NCI-H1092 (cell line): ENCODE measurements at regions not wholly inside any gene's neighbourhood (a gene's known extent, or its start where the extent isn't known, plus 50 kb on each side); places are given as distances from the start of the nearest gene placed in this dataset.
"Not testable (repeated sequence)": the region's sequence is repeated elsewhere in the genome, so short reads cannot be mapped to it uniquely, and the experiment has no call there.

Source experiments
- DNase-seq: peaks from one replicate; lab custom pipeline; 2025; lab: John Stamatoyannopoulos, UW

DNA sequence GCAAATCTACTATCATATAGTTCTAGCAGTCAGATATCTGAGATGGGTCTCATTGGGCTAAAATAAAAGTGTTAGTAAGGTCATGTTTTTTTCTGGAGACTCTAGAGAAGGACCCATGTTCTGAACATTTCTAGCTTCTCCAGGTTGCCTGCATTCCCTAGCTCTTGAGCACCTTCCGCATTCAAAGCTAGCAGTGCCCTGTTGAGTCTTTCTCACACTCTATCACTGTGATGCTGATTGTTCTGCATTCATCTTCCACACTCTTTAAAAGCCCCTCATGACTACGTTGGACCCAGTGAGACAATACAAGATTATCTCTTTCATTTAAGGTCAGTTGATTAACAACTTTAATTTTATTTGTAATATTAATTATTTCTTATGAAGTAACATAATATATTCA, 433.3 kb upstream of the CHORDC1 start:
- no peak for DNase-seq

DNA sequence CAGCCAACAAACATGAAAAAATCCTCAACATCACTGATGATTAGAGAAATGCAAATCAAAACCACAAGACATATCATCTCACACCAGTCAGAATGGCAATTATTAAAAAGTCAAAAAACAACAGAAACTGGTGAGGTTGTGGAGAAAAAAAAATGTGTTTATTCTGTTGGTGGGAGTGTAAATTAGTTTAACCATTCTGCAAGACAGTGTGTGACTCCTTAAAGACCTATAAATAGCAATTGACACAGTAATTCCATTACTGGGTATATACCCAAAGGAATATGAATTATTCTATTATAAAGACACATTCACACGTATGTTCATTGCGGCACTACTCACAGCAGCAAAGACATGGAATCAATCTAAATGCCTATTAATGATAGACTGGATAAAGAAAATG, 427.3 kb upstream of the CHORDC1 start:
- DNase-seq = no peak

DNA sequence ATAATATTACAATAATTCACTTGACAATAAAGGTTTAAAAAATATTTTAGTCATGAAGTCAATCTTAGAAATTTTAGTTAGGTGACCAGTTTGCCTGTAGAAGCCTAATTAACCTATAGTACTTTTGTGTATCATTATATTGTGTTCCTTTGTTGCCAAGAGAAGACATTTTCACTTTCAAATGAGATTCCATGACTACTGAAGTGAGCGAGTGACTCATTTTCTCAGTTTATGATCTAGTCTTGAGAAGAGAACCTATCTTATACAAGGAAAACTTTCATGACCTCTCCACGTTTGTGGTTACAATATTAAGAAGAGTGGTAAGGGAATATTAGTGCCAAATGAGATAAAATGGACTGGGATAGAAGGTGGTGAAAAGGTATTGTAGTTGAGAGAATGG, 423.9 kb upstream of the CHORDC1 start:
- DNase-seq = no peak

DNA sequence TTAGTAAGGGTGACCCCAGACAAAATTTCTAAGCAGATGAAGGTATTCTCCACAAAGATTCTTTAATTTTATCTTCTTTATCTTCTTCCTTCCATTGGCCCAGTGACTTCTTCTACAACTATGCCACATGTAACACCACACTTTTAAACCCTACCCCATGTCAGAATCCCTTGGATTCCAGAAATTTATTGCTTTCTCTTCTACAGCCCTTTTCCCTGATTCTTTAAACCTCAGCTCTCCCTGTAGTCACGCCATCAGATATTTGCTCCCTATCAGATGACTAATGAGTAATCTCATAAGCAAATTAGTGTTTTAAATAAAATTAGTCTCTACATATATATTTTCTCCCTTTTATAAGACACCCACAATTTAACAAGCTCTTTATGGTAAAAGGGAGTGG, 423.4 kb upstream of the CHORDC1 start:
- DNase-seq = no peak

DNA sequence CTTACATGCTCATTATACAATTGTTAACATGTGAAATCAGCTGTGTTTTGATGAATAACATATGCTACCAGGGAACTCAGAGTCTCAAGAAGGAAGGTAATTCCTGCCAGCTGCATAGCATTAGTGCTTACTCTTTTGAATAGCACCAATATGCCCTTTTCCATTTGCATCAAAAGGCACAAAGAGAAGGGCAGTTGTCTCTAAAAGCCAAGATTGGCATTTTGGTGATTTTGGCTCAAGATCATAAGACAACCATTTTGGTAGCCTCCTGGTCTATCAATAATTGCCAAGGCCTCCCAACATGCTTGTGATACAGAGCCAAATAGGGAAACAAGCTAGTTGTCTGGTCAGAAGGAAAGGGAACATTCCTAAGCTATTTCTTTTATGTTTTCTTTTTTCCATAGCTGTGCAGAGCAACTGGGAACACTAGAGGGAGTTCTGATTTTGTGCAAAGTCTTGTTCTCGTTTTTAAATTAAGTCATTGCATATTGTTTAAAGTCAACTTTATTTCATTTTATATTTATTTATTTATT, 416.7 kb upstream of the CHORDC1 start:
- no peak for DNase-seq

DNA sequence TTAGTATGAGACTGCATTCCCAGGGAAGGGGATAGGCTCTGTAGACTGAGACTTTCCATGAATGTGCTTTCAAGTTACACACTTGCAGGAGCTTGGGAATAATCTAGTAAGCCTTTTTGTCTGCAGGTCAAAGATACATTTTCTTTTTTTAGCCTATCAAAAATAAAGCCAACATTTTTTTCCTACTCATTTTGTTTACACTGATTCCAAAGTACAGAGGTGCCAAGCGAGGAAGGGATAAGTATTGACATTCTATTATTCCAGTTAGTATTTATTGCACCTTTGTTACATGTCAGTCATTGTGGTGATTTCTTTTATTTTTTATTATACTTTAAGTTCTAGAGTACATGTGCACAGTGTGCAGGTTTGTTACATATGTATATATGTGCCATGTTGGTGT, 413.0 kb upstream of the CHORDC1 start:
- DNase-seq = no peak

DNA sequence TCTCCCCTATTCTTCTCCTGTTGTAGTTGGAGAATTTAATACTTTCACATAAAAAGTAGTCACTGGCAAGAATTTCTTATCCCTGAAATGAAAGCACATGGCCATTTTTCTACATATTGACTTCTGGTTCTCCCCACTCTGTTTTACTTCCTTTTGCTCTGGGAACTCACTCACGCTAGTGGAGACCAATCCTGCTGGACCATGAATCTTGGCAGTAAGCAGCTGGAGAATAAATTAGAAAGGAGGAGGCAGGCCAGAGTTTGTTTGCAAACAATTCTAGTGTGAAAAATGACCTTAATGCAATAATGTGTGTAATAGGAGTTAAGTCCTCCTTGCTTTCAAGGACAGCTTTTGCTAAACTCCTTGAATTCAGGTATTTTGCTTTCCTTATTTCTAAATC, 412.3 kb upstream of the CHORDC1 start:
- DNase-seq = no peak

DNA sequence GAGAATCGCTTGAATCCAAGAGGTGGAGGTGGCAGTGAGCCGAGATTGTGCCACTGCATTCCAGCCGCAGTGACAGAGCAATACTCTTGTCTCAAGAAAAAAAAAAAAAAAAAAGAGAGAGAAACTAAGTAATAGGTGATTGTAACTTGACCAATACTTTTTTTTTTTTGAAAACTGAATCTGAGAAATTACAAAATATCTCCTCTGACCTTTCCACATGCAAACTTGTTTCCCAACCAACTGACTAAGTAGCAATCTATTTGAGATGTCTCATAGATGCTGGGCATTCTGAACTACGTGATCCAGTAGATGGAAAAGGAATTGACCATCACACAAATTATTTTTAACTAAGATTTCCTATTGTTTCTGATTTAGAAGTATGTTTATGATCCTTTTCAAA, 407.3 kb upstream of the CHORDC1 start:
- DNase-seq = no peak

DNA sequence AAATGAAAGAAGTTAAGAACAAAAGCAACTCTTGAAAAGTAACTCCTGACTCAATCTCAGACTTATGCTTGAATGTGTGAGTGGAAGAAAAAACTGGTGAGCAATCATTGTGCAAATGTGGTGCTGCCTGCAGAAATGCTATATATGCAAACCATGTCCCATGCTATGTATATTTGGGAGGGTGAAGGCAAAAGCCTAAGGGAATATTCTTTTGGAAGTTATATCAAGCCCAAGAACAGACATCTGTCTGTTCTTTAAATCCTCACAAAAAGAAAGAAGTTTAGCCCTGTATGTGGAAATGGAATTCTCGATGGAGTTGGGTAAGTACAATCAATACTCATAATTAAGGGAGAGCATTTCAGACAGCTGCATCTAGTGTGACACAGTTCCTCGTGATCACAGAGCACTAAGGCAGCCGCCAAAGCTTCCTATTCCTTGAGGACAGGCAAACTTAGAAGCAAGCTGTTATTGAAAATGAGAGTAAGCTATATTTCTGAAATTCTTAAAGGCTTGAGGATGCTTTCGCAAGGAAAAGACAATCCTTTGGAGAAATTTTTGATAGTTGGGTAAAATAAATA, 406.5 kb upstream of the CHORDC1 start:
- DNase-seq = no peak

DNA sequence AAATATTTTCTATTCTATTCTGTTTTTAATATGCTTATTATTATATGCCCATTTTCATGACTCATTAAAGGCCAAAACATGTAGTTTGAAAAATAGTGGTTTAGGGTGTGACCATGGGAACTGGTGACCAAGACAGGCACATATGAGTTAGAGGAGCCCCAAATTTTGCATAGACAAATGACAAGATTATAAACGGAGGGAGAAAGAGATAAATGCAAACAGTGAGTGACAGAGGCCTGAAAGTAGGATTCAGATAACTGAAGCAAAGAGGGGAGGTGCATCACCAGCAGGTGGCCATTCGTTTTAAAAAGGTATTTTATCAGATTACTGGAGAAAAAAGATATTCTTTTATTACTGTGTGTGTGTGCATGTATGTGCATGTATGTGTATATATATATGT, 391.5 kb upstream of the CHORDC1 start:
- DNase-seq = no peak

DNA sequence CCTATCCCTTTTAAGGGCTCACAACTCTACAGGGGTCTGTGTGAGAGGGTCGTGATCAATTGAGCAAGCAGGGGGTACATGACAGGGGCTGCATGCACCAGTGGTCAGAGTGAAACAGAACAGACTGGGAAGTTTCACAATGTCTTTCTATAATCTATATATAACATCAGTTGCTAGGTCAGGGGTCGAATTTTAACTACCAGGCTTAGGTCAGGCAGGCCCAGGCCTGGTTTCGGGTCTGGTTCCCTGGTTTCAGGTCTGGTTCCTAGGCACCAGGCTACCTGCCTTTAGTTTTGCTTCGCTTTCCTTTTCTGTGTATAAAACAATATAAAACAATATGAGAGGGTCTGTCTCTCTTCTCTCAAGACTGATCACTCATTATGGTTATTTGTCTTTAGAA, 390.2 kb upstream of the CHORDC1 start:
- not testable (repeated sequence) for DNase-seq

DNA sequence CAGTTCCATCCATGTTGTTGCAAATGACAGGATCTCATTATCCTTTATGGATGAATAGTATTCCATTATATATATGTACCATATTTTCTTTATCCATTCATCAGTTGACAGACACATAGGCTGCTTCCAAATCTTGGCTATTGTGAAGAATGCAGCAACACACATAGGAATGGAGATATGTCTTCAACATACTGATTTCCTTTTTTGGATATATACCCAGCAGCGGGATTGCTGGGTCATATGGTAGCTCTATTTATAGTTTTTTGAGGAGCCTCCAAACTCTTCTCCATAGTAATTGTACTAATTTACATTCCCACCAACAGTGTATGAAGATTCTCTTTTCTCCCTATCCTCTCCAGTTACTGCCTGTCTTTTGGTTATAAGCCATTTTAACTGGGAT, 383.9 kb upstream of the CHORDC1 start:
- DNase-seq = no peak

DNA sequence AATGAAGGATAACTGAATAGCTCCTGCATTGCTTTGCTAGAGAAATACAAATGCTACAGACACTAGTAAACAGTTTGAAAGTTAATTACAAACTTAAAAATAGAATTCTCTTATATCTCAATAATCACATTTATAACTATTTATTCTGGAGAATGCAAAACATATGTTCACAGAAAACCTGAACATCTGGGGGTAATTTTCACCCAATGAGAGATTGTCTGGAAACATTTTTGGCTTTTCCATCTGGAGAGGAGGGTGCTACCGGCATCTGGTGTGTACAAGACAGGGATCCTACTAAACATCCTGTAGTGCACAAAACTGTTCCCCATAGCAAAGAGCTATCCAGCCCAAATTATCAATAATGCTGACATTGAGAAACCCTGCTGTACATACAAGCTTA, 378.4 kb upstream of the CHORDC1 start:
- DNase-seq = no peak

DNA sequence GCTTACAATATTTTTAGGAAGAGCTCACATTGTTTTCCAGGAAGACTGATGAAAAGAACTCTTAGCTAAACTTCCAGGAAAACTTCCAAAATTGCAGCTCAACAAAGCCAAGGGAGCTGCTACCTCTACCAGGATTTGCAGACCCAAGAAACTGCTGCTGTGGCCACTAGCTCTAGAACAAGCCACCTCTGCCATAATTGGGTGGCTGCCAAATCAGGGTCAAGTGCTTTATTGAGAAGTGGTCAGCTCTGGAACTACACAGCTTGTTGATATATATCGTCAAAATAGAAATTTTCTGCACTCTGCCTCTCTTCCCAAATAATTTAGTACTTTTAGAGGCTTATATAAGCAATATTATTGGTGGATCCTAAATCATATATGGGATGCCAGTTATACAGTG, 371.8 kb upstream of the CHORDC1 start:
- no peak for DNase-seq

DNA sequence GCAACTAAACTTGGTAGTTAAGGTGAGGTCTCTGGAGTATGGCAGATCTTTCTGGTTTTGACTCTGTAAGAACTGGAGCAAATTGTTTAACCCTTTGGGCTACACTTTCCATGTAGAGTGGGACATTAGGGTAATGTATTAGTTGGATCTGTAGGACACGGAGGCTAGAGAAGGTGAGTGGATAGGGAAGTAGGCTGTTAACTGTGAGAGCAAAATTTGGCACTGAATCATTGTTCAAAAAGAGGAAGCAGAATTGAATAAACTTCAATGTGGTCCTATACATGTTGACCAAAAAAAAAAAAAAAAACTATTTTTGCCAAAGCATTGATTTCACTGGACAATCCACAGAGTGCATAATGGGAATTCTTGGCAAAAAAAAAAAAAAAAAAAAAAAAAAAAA, 370.2 kb upstream of the CHORDC1 start:
- no peak for DNase-seq

DNA sequence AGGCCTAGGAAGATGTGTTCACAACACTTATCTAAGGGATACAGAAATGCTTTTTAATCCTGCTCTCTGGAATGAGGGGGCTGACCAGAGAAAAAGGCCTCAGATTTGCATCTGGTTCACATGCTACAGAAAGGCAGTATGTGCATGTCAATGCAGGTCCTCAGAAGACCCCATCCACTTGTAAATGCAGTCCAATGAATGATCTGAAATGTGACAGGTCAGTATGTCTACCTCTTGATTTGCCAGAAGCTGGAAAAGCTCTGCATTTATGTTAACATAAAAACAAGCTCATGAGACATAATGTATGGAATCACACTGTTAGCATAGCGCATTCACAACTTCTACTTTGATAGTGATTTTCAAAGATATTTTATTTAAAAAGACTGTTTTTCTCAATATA, 367.4 kb upstream of the CHORDC1 start:
- DNase-seq = no peak

DNA sequence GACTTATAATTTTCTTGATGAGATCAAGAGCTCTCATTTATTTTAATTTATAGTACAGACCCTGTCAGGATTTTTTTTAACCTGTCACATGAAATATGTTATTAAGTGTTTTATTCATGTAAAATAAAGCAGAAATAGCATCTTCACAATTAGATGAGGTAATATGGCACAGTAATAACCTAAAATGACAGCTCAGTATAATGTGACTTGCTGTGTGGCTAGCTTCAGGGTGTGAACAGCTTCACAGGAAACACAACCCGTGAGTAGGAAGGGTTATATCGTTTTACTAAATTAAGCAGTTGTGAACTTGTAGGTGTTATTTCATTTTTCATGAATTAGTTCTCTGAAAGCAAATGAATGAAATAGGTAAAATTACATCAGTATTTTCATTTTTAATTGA, 366.9 kb upstream of the CHORDC1 start:
- no peak for DNase-seq

DNA sequence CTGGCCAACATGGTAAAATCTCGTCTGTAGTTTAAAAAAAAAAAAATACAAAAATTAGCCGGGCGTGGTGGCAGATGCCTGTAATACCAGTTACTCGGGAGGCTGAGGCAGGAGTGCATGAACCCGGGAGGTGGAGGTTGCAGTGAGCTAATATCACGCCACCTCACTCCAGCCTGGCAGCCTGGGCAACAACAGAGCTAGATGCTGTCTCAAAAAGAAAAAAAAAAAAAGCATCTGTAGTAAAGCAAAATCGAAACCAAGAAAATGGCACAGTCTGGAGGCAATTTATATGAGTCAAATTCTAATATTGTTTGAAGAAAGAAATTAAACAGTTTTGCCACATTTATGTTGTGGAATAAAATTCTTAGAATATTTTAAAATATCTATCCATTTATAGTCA, 365.0 kb upstream of the CHORDC1 start:
- DNase-seq = no peak

DNA sequence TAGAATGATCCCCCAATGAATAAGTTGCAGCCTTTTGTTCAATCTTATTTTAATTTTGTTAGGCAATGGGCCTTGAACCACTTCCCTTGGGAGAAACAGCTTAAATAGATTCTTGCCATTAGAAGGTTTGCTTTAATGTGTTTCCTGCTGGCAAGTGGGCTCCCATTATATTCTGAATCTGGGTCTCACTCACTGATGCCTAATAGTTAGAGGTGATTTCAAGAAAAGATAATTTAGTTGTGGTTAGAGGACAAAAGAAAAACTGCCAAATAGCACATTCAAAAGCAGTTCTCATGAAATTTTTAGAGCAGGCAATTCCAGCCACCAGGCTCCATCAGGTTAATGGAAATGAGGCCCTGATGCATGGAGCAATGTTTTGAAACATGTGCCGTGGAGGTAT, 362.6 kb upstream of the CHORDC1 start:
- DNase-seq = no peak

DNA sequence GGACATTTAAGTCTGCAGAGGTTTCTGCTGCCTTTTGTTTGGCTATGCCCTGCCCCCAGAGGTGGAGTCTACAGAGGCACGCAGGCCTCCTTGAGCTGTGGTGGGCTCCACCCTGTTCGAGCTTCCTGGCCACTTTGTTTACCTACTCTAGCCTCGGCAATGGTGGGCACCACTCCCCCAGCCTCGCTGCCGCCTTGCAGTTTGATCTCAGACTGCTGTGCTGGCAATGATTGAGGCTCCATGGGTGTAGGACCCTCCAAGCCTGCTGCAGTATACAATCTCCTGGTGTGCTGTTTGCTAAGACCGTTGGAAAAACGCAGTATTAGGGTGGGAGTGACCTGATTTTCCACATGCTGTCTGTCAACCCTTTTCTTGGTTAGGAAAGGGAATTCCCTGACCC, 360.1 kb upstream of the CHORDC1 start:
- DNase-seq = not testable (repeated sequence)

DNA sequence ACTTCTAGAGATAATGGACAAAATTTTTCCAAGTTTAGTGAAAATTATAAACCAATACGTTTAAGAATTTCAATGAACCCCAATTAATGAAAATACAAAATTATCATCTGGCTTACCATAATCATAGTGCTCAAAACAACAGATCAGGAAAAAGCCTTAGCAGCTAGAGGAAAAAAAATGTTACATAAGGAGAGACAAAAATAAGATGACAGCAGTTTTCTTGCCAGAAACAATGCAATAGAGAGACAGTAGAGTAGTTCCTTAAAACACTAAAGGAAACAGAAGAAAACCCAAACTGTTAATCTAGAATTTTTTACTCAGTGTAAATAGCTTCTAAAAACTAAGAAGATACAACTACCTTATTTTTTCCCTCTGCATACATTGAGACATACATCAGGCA, 341.7 kb upstream of the CHORDC1 start:
- no peak for DNase-seq

DNA sequence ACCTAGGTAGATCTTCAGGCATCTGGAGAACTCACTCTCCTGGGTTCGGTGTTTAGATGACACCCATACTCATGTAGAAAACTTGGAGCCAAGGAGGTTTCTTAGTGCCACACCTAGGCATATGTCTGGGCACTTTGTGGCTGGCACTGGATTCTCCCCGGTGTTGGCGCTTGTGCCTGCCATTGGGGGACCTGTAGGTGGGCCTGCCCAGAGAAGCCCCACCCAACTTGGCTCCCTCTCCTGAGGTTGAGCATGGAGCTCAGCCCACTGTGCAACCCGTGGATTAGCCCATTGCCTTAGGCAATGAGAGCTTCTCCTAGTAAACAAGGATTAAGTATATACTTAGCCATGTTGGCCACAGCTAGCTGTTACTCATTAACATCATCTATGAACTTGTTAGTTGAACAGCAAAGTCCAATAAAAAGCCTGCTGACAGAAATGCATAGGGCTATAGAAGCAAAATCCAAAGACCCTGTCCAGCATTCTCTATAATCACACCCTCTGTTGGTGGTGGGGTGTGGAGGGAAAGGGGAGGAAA, 335.5 kb upstream of the CHORDC1 start:
- DNase-seq = no peak

DNA sequence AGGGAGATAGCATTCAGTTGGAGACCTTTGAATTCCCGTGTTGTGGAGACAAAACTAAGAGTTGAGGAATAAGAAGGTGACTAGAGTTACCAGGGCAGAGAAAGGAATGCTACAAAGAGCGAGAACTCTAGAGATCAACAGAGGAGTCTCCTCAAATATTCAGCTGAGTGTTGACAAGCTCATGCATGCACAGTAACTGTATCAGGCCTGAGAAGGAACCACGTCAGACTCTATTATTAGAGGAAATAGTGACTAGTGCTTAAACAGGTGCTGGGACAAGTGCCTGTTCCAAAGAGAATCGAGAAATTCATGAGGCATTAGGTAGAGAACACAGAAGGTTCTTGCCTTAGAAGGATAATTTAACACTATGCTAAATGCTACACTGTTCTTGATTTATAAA, 333.8 kb upstream of the CHORDC1 start:
- DNase-seq = no peak

DNA sequence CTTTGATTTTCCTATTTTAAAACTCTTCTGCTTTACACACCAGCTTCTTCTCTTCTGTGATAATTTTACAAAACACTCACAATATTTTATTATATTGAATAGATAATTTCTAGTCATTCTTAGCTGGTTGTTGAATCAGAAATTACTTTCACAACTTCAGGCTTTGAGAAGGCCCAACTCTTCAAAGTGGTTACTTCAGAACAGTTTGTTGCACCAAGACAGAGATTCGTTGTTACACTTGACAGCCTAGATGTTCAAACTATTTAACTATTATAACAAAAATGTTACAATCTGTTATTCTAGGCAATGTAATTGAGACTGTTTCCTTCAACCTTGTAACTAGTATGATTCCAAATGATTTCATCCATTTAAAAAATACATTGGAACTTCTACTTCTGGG, 333.2 kb upstream of the CHORDC1 start:
- DNase-seq = no peak
